ENCODE measurements at regions not wholly inside any gene's neighbourhood (a gene's known extent, or its start where the extent isn't known, plus 50 kb on each side); places are given as distances from the start of the nearest gene placed in this dataset.

GRCh38 chr12:76202621-76203020, 118.1 kb upstream of the NAP1L1 start:
- TF ChIP-seq CTCF (IDR thresholded peaks at IDR 0.05) = no peak
- TF ChIP-seq MAX (IDR thresholded peaks at IDR 0.05) = no peak
- TF ChIP-seq ZC3H11A (IDR thresholded peaks at IDR 0.05) = no peak
- no peak for TF ChIP-seq ELK1 (IDR thresholded peaks at IDR 0.05; ENCODE audit: low read depth, low read length)
- no peak for TF ChIP-seq RAD21 (conservative IDR thresholded peaks at IDR 0.05 in 1 of 2, IDR thresholded peaks at IDR 0.05 in 1 of 2)
- no peak for TF ChIP-seq NPAS2 (CRISPR knock-in tag; IDR thresholded peaks at IDR 0.05; ENCODE audit: borderline replicate concordance)
